ENCODE measurements at regions not wholly inside any gene's neighbourhood (a gene's known extent, or its start where the extent isn't known, plus 50 kb on each side); places are given as distances from the start of the nearest gene placed in this dataset.
A peak's percentile ranks its signal among the peaks of the same experiment; 100 is the strongest.

DNA sequence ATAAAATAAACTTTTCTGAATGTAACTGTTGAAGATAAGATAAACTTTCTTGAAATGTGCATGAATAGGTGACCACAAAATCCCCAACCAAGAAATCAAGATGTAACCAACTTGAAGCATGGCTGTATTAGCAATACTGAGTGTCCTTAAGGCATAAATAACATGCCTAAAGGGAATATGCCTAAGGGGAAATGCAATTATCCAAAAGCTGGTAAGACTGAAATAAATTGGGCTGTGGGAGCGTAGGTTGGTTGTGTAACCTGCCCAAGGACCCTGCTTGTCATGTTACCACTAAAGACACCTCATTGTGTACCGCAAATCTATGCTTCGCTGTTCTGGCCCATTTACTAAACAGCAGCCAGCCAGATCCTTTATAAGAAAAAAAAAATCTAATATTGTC, 200.8 kb upstream of the PDE10A start:
- Histone ChIP-seq H3K4me3 (ENCODE audit: insufficient read depth, low read depth, low read length) (no peak overlapping the region), H3K9me3 (ENCODE audit: control insufficient read depth, insufficient read depth, low read length) (peaks cover 2% of the 10 kb centered on the region; the same call in 1 of the 2 replicates), H3K56ac (ENCODE audit: extremely low read depth, insufficient read depth, low read length) (no peak overlapping the region), H3K36me3 (ENCODE audit: control insufficient read depth, insufficient read depth, low read length) (no peaks in the 10 kb centered on the region), H3K18ac (ENCODE audit: low read depth, low read length) (no peak overlapping the region), H2BK20ac (ENCODE audit: low read depth, low read length) (no peak overlapping the region), H4K5ac (ENCODE audit: low read depth, low read length) (no peak overlapping the region), H2AK9ac (replicated peaks; ENCODE audit: low read depth, low read length, poor library complexity) (no peak overlapping the region), H4K91ac (ENCODE audit: insufficient read depth, low read depth, low read length) (no peak overlapping the region), H4K20me1 (ENCODE audit: insufficient read depth, low read length) (no peaks in the 10 kb centered on the region), H2BK120ac (ENCODE audit: low read depth, low read length) (no peak overlapping the region), H2AK5ac (ENCODE audit: low read depth, low read length) (no peak overlapping the region), H2AFZ (replicated peaks; ENCODE audit: low read length, poor library complexity) (no peak overlapping the region), H3K4me2 (ENCODE audit: low read depth, low read length) (no peak overlapping the region), H3K9me1 (ENCODE audit: insufficient read depth, low read length) (no peaks in the 10 kb centered on the region), H3K27ac (ENCODE audit: insufficient read depth, low read length) (no peak overlapping the region), H3K14ac (replicated peaks; ENCODE audit: low read depth, low read length) (no peak overlapping the region), H4K8ac (ENCODE audit: low read depth in 2 of 2, low read length in 2 of 2) (no peak overlapping the region), H3K79me1 (ENCODE audit: low read depth in 1 of 2, low read length in 2 of 2) (0 out of 4 replicates have a peak, but pooled peaks cover 0 to 3% of the 10 kb centered on the region in 2 experiments), H3K9ac (ENCODE audit: low read depth, low read length) (no peak overlapping the region), H2BK15ac (ENCODE audit: low read depth, low read length) (no peak overlapping the region), H3K23ac (ENCODE audit: low read depth, low read length) (no peak overlapping the region), H3K4ac (ENCODE audit: low read depth, low read length) (no peak overlapping the region), H2BK5ac (ENCODE audit: low read depth, low read length, poor library complexity, severe bottlenecking) (no peak overlapping the region), H3K27me3 (ENCODE audit: control insufficient read depth, insufficient read depth, low read length) (no peaks in the 10 kb centered on the region), H3K4me1 (ENCODE audit: control insufficient read depth, insufficient read depth, low read length) (peaks cover 2% of the 10 kb centered on the region)
- dilution Hi-C loops (cut with HindIII; ENCODE audit: low sequenced_read_pairs, unreplicated experiment) = no loop called here
- intact Hi-C loops (cut with micrococcal nuclease) = no loop called here
- BruUV-seq (replicated peaks) = no TSS peak
- in situ Hi-C loops (cut with MboI; ENCODE audit: low sequenced_read_pairs) = no loop called here
- ChIA-PET POLR2A (ENCODE audit: unreplicated experiment) (interaction anchor here (0.7 kb wide), 1 partner anchor 169 kb away, joined by 4 read pairs; no protein-coding TSS in a partner anchor), CTCF (no interaction called here)
- WGBS, 2 experiments (ENCODE audit: extremely low coverage in 2 of 2, insufficient read length in 1 of 2) = no CpG with 5 or more reads among the region's 3 CpGs
- no peak for TF ChIP-seq RFX5 (IDR thresholded peaks at IDR 0.05; ENCODE audit: low read depth, low read length)
- TF ChIP-seq, protein P1, sequence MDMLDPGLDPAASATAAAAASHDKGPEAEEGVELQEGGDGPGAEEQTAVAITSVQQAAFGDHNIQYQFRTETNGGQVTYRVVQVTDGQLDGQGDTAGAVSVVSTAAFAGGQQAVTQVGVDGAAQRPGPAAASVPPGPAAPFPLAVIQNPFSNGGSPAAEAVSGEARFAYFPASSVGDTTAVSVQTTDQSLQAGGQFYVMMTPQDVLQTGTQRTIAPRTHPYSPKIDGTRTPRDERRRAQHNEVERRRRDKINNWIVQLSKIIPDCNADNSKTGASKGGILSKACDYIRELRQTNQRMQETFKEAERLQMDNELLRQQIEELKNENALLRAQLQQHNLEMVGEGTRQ (IDR thresholded peaks at IDR 0.05; ENCODE audit: low read depth, low read length) = no peak
- TF ChIP-seq, protein P2, sequence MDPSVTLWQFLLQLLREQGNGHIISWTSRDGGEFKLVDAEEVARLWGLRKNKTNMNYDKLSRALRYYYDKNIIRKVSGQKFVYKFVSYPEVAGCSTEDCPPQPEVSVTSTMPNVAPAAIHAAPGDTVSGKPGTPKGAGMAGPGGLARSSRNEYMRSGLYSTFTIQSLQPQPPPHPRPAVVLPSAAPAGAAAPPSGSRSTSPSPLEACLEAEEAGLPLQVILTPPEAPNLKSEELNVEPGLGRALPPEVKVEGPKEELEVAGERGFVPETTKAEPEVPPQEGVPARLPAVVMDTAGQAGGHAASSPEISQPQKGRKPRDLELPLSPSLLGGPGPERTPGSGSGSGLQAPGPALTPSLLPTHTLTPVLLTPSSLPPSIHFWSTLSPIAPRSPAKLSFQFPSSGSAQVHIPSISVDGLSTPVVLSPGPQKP (IDR thresholded peaks at IDR 0.05; ENCODE audit: borderline replicate concordance, low read depth, low read length) = no peak
- TF ChIP-seq, protein P3, sequence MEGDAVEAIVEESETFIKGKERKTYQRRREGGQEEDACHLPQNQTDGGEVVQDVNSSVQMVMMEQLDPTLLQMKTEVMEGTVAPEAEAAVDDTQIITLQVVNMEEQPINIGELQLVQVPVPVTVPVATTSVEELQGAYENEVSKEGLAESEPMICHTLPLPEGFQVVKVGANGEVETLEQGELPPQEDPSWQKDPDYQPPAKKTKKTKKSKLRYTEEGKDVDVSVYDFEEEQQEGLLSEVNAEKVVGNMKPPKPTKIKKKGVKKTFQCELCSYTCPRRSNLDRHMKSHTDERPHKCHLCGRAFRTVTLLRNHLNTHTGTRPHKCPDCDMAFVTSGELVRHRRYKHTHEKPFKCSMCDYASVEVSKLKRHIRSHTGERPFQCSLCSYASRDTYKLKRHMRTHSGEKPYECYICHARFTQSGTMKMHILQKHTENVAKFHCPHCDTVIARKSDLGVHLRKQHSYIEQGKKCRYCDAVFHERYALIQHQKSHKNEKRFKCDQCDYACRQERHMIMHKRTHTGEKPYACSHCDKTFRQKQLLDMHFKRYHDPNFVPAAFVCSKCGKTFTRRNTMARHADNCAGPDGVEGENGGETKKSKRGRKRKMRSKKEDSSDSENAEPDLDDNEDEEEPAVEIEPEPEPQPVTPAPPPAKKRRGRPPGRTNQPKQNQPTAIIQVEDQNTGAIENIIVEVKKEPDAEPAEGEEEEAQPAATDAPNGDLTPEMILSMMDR (conservative IDR thresholded peaks at IDR 0.05; ENCODE audit: low read depth, low read length) = no peak
- no peak for TF ChIP-seq FOS (IDR thresholded peaks at IDR 0.05; ENCODE audit: low read depth, low read length)
- TF ChIP-seq NFE2L2 (IDR thresholded peaks at IDR 0.05; ENCODE audit: low read depth, low read length) = no peak
- TF ChIP-seq MAFK (IDR thresholded peaks at IDR 0.05; ENCODE audit: low read depth, low read length) = no peak
- TF ChIP-seq CHD1 (IDR thresholded peaks at IDR 0.05; ENCODE audit: low read depth, low read length) = no peak
- no peak for TF ChIP-seq SMC3 (IDR thresholded peaks at IDR 0.05; ENCODE audit: low read depth, low read length)
- no peak for TF ChIP-seq CEBPB (IDR thresholded peaks at IDR 0.05; ENCODE audit: low read depth, low read length)
- no peak for TF ChIP-seq RAD21 (IDR thresholded peaks at IDR 0.05; ENCODE audit: low read length)
- TF ChIP-seq RCOR1 (IDR thresholded peaks at IDR 0.05; ENCODE audit: insufficient replicate concordance, low read length) = no peak
- no peak for TF ChIP-seq POLR2A (IDR thresholded peaks at IDR 0.05; ENCODE audit: low read depth, low read length)
- no peak for TF ChIP-seq MAZ (IDR thresholded peaks at IDR 0.05; ENCODE audit: borderline replicate concordance, low read depth, low read length)
- no peak for TF ChIP-seq MXI1 (IDR thresholded peaks at IDR 0.05; ENCODE audit: borderline replicate concordance, low read depth, low read length)
- no peak for TF ChIP-seq BHLHE40 (IDR thresholded peaks at IDR 0.05; ENCODE audit: low read depth, low read length)
- ATAC-seq (ENCODE audit: low read depth) (peak; percentile 46), DNase-seq (peak; percentile 14)
